ENCODE measurements at regions not wholly inside any gene's neighbourhood (a gene's known extent, or its start where the extent isn't known, plus 50 kb on each side); places are given as distances from the start of the nearest gene placed in this dataset.
A peak's percentile ranks its signal among the peaks of the same experiment; 100 is the strongest.

GRCh38 chr3:40972350-40972749, 227.0 kb upstream of the CTNNB1 start:
- Mint-ChIP-seq H3K36me3 (ENCODE audit: low read depth) (no peaks in the 10 kb centered on the region), H3K27ac (peak overlapping the region; percentile 98), H3K9me3 (peaks cover 5% of the 10 kb centered on the region), H3K27me3 (no peaks in the 10 kb centered on the region), H3K4me1 (peaks cover 80% of the 10 kb centered on the region), H3K4me3 (peak overlapping the region; percentile 60)
- no peak for DNase-seq
- ATAC-seq (ENCODE audit: low read depth) = no peak
- intact Hi-C loops (cut with micrococcal nuclease) = loop anchor here (1.0 to 10.0 kb wide), 4 partner anchors 8 to 648 kb away; no protein-coding TSS in a partner anchor
- POLR2A ChIA-PET = interaction anchor here (0.6 to 3.3 kb wide), 6 partner anchors 11 to 495 kb away, joined by 3 to 42 read pairs (median 4); partner anchors contain the start of genes CTNNB1 and ZNF619
- CTCF ChIA-PET = interaction anchor here (1.0 to 2.3 kb wide), 3 partner anchors 11 to 387 kb away, joined by 3 to 28 read pairs (median 4); no protein-coding TSS in a partner anchor
- TF ChIP-seq CTCF (IDR thresholded peaks at IDR 0.05) = no peak

- Mint-ChIP-seq H3K4me3 (no peak overlapping the region), H3K27me3 (no peaks in the 10 kb centered on the region), H3K36me3 (ENCODE audit: low read depth) (no peaks in the 10 kb centered on the region), H3K4me1 (peaks cover 73% of the 10 kb centered on the region), H3K9me3 (no peaks in the 10 kb centered on the region), H3K27ac (peak overlapping the region; percentile 98)
- no peak for DNase-seq
- CTCF ChIA-PET = no interaction called here
- intact Hi-C loops (cut with micrococcal nuclease) = loop anchor here (5.0 to 10.0 kb wide), 3 partner anchors 51 to 648 kb away; no protein-coding TSS in a partner anchor
- TF ChIP-seq CTCF (IDR thresholded peaks at IDR 0.05) = no peak
- ATAC-seq (ENCODE audit: low read depth) = no peak
- POLR2A ChIA-PET = interaction anchor here (3.3 kb wide), 1 partner anchor 227 kb away, joined by 42 read pairs; the partner anchor contains the start of gene CTNNB1
Observed at GRCh38 chr3:40973141-40973540, 226.2 kb upstream of the CTNNB1 start.

GRCh38 chr3:40975711-40976121, 223.6 kb upstream of the CTNNB1 start:
- intact Hi-C loops (cut with micrococcal nuclease) = loop anchor here (10.0 kb wide), 1 partner anchor 651 kb away; no protein-coding TSS in a partner anchor
- Mint-ChIP-seq H3K27me3 (no peaks in the 10 kb centered on the region), H3K9me3 (no peaks in the 10 kb centered on the region), H3K4me3 (no peak overlapping the region), H3K4me1 (peaks cover 64% of the 10 kb centered on the region), H3K36me3 (ENCODE audit: low read depth) (no peaks in the 10 kb centered on the region), H3K27ac (peak overlapping the region; percentile 43)
- no peak for DNase-seq
- no peak for TF ChIP-seq CTCF (IDR thresholded peaks at IDR 0.05)
- ATAC-seq (ENCODE audit: low read depth) = no peak
- POLR2A ChIA-PET = no interaction called here
- CTCF ChIA-PET = no interaction called here

GRCh38 chr3:40976241-40976640, 223.1 kb upstream of the CTNNB1 start:
- no peak for TF ChIP-seq CTCF (IDR thresholded peaks at IDR 0.05)
- ChIA-PET POLR2A (no interaction called here), CTCF (no interaction called here)
- Mint-ChIP-seq H3K36me3 (ENCODE audit: low read depth) (no peaks in the 10 kb centered on the region), H3K27ac (no peak overlapping the region), H3K27me3 (no peaks in the 10 kb centered on the region), H3K4me1 (peaks cover 64% of the 10 kb centered on the region), H3K4me3 (no peak overlapping the region), H3K9me3 (no peaks in the 10 kb centered on the region)
- no peak for DNase-seq
- intact Hi-C loops (cut with micrococcal nuclease) = loop anchor here (10.0 kb wide), 1 partner anchor 651 kb away; no protein-coding TSS in a partner anchor
- no peak for ATAC-seq (ENCODE audit: low read depth)

- H3K36me3 Mint-ChIP-seq (ENCODE audit: low read depth) = no peaks in the 10 kb centered on the region
- H3K4me3 Mint-ChIP-seq = no peak overlapping the region
Observed at GRCh38 chr3:40978442-40978841, 220.9 kb upstream of the CTNNB1 start.

More at GRCh38 chr3:40978442-40978841, 220.9 kb upstream of the CTNNB1 start:
- ChIA-PET POLR2A (interaction anchor here (0.6 kb wide), 1 partner anchor 553 kb away, joined by 3 read pairs; no protein-coding TSS in a partner anchor), CTCF (no interaction called here)
- Mint-ChIP-seq H3K27me3 (no peaks in the 10 kb centered on the region), H3K27ac (no peak overlapping the region), H3K9me3 (no peaks in the 10 kb centered on the region), H3K4me1 (peaks cover 42% of the 10 kb centered on the region)
- ATAC-seq (ENCODE audit: low read depth) (no peak), DNase-seq (no peak)
- intact Hi-C loops (cut with micrococcal nuclease) = loop anchor here (10.0 kb wide), 1 partner anchor 654 kb away; no protein-coding TSS in a partner anchor
- no peak for TF ChIP-seq CTCF (IDR thresholded peaks at IDR 0.05)
